CD14-positive monocyte (primary cell): ENCODE measurements at regions not wholly inside any gene's neighbourhood (a gene's known extent, or its start where the extent isn't known, plus 50 kb on each side); places are given as distances from the start of the nearest gene placed in this dataset.

Source experiments
- DNase-seq, 3 donors: peaks; one replicate each; pipeline ENCODE4 v3.0.0-alpha.2; 2011 to 2022
- H2AFZ ChIP-seq: 2 replicates; pipeline ENCODE4 v1.6.0; 2012; ENCODE audit warnings: mild to moderate bottlenecking, low read depth, low read length, inconsistent platforms; ENCODE audit not compliant: insufficient read depth, poor library complexity, severe bottlenecking
- H3K27ac ChIP-seq, 2 donors: 1 replicate in 1 of 2; 2 replicates in 1 of 2; pipeline ENCODE4 v1.5.1; 2012 to 2013; ENCODE audit warnings: low read length in 2 of 2, control low read depth in 1 of 2, inconsistent platforms in 1 of 2, low read depth in 1 of 2, mild to moderate bottlenecking in 1 of 2
- H3K27me3 ChIP-seq, 2 donors: one replicate each; pipeline versions ENCODE4 v1.6.0 to v1.6.1; 2011 to 2013; ENCODE audit warnings: low read length in 2 of 2; ENCODE audit not compliant: control insufficient read depth in 2 of 2, insufficient read depth in 2 of 2
- H3K36me3 ChIP-seq, 2 donors: replicated peaks in 1 of 2; 1 replicate in 1 of 2; 2 replicates in 1 of 2; pipeline versions ENCODE4 v1.5.1 to v1.6.1; 2012 to 2013; ENCODE audit warnings: low read length in 2 of 2, control low read depth in 1 of 2, inconsistent platforms in 1 of 2, mild to moderate bottlenecking in 1 of 2; ENCODE audit not compliant: insufficient read depth in 2 of 2, control insufficient read depth in 1 of 2
- H3K4me1 ChIP-seq, 2 donors: 1 replicate in 1 of 2; 2 replicates in 1 of 2; pipeline versions ENCODE4 v1.5.1 to v1.6.1; 2012 to 2013; ENCODE audit warnings: low read length in 2 of 2, control low read depth in 1 of 2, inconsistent platforms in 1 of 2, mild to moderate bottlenecking in 1 of 2, moderate library complexity in 1 of 2; ENCODE audit not compliant: insufficient read depth in 2 of 2, control insufficient read depth in 1 of 2
- H3K4me2 ChIP-seq: replicated peaks from 2 replicates; pipeline ENCODE3; 2012; ENCODE audit warnings: low read length, moderate library complexity, mild to moderate bottlenecking; ENCODE audit not compliant: poor library complexity, severe bottlenecking; ENCODE audit errors: extremely low read depth
- H3K4me3 ChIP-seq, 3 experiments: fragments of 200-600 bp in 1 of 3; sonication (generic) in 1 of 3; replicated peaks in 1 of 3; 1 replicate in 2 of 3; 2 replicates in 1 of 3; pipeline ENCODE4 v1.5.1; 2011 to 2013; ENCODE audit warnings: low read length in 3 of 3, mild to moderate bottlenecking in 3 of 3, control low read depth in 2 of 3, low read depth in 2 of 3, inconsistent platforms in 1 of 3, moderate library complexity in 1 of 3
- H3K79me2 ChIP-seq: 2 replicates; pipeline ENCODE4 v1.6.0; 2012; ENCODE audit warnings: mild to moderate bottlenecking, control low read depth, inconsistent platforms, low read length, moderate library complexity; ENCODE audit not compliant: insufficient read depth
- H3K9ac ChIP-seq: 2 replicates; pipeline ENCODE4 v1.6.0; 2017; ENCODE audit warnings: low read length, mild to moderate bottlenecking; ENCODE audit not compliant: insufficient read depth, poor library complexity, severe bottlenecking
- H3K9me3 ChIP-seq, 2 donors: replicated peaks in 1 of 2; 1 replicate in 1 of 2; 2 replicates in 1 of 2; pipeline versions ENCODE4 v1.5.1 to v1.6.1; 2012 to 2013; ENCODE audit warnings: low read length in 2 of 2, control low read depth in 1 of 2; ENCODE audit not compliant: control insufficient read depth in 1 of 2, insufficient read depth in 1 of 2
- H4K20me1 ChIP-seq: 2 replicates; pipeline ENCODE4 v1.6.0; 2012; ENCODE audit warnings: mild to moderate bottlenecking, low read length, control low read depth, moderate library complexity; ENCODE audit not compliant: insufficient read depth
- H3K27ac Mint-ChIP-seq, 7 donors: one replicate each; pipeline ENCODE4 v1.8.0; 2020; ENCODE audit warnings: mild to moderate bottlenecking in 7 of 7, mixed read lengths in 7 of 7, moderate library complexity in 6 of 7, inconsistent platforms in 2 of 7
- H3K27me3 Mint-ChIP-seq, 3 donors: one replicate each; pipeline ENCODE4 v1.8.0; 2021 to 2022; ENCODE audit warnings: low read depth in 3 of 3, mild to moderate bottlenecking in 3 of 3, mixed read lengths in 3 of 3, moderate library complexity in 3 of 3, inconsistent platforms in 1 of 3
- H3K36me3 Mint-ChIP-seq, 2 donors: one replicate each; pipeline ENCODE4 v1.8.0; 2020; ENCODE audit warnings: mixed read lengths in 2 of 2, inconsistent platforms in 1 of 2, mild to moderate bottlenecking in 1 of 2
- H3K4me1 Mint-ChIP-seq: one replicate; pipeline ENCODE4 v1.8.0; 2020; ENCODE audit warnings: mild to moderate bottlenecking, mixed read lengths
- H3K4me3 Mint-ChIP-seq, 2 donors: one replicate each; pipeline ENCODE4 v1.8.0; 2020; ENCODE audit warnings: mild to moderate bottlenecking in 2 of 2, mixed read lengths in 2 of 2, moderate library complexity in 1 of 2
- H3K9me3 Mint-ChIP-seq, 7 donors: one replicate each; pipeline ENCODE4 v1.8.0; 2020 to 2022; ENCODE audit warnings: mixed read lengths in 7 of 7, mild to moderate bottlenecking in 6 of 7, moderate library complexity in 6 of 7, inconsistent platforms in 2 of 7
- WGBS: methylation state at CpG from one replicate; pipeline ENCODE4 v1.1.5; 2013; ENCODE audit warnings: missing lambda C conversion rate; ENCODE audit not compliant: insufficient coverage; 5-methylcytosine and 5-hydroxymethylcytosine counted together
- intact Hi-C, 2 donors: fragments of 100-400 bp; cut with micrococcal nuclease; formaldehyde crosslinking; loops; one replicate each; pipeline versions ENCODE4 v1.15.0 to v1.15.1; 2023
- TF ChIP-seq, protein P1 (sequence below): fragments of 200-600 bp; IDR thresholded peaks from one replicate; pipeline ENCODE4 v1.8.0; 2022; ENCODE audit warnings: antibody characterized with exemption, mild to moderate bottlenecking

- 90% methylated on average over 4 of the region's 7 CpGs for whole genome bisulfite sequencing
These were observed 386.5 kb upstream of the MKI67 start for GRCh38 chr10:128512767-128513166.

DNA sequence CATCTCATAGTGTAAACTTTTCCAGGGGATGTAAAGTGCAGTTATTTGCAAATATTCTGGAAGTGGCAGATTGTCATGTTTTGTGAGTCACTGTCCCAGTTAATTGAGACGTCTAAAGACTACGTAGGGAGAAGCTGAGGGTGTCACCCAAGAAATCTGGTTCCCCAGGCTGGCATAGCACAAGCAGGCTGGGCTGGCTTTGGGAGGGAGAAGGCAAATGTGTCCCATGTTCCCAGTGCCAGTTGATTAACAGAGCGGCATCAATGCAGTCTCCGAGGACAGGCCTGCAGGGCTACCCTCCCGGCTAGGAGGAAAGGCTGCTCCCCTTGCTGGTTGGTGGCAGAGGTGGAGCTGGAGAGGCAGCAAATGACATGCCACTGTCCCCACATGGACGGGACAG, 388.3 kb upstream of the MKI67 start:
- no peak for DNase-seq
- H3K4me3 Mint-ChIP-seq: no peak overlapping the region
- Histone ChIP-seq H4K20me1 (no peaks in the 10 kb centered on the region), H3K9me3 (no peaks in the 10 kb centered on the region), H3K4me2 (no peak overlapping the region), H3K9ac (no peak overlapping the region), H3K4me1 (no peaks in the 10 kb centered on the region), H3K4me3 (no peak overlapping the region), H3K36me3 (no peaks in the 10 kb centered on the region), H3K79me2 (no peaks in the 10 kb centered on the region), H3K27me3 (no peaks in the 10 kb centered on the region), H2AFZ (no peak overlapping the region), H3K27ac (no peak overlapping the region)
- TF ChIP-seq, protein P1, sequence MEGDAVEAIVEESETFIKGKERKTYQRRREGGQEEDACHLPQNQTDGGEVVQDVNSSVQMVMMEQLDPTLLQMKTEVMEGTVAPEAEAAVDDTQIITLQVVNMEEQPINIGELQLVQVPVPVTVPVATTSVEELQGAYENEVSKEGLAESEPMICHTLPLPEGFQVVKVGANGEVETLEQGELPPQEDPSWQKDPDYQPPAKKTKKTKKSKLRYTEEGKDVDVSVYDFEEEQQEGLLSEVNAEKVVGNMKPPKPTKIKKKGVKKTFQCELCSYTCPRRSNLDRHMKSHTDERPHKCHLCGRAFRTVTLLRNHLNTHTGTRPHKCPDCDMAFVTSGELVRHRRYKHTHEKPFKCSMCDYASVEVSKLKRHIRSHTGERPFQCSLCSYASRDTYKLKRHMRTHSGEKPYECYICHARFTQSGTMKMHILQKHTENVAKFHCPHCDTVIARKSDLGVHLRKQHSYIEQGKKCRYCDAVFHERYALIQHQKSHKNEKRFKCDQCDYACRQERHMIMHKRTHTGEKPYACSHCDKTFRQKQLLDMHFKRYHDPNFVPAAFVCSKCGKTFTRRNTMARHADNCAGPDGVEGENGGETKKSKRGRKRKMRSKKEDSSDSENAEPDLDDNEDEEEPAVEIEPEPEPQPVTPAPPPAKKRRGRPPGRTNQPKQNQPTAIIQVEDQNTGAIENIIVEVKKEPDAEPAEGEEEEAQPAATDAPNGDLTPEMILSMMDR: no peak
- no peak overlapping the region for H3K27ac Mint-ChIP-seq
- intact Hi-C loops: no loop called here
- H3K9me3 Mint-ChIP-seq: peaks cover 0 to 3% (median 0%) of the 10 kb centered on the region in 7 donors
- WGBS: 72% methylated on average over 3 of the region's 6 CpGs
- peaks cover 2 to 5% (median 4%) of the 10 kb centered on the region in 3 donors for H3K27me3 Mint-ChIP-seq
- no peaks in the 10 kb centered on the region for H3K4me1 Mint-ChIP-seq
- no peaks in the 10 kb centered on the region for H3K36me3 Mint-ChIP-seq

More at GRCh38 chr10:128512767-128513166, 386.5 kb upstream of the MKI67 start:
- H3K4me1 ChIP-seq: no peaks in the 10 kb centered on the region
- no peak overlapping the region for H3K27ac Mint-ChIP-seq
- no peak overlapping the region for H2AFZ ChIP-seq
- DNase-seq: no peak
- no peaks in the 10 kb centered on the region for H4K20me1 ChIP-seq
- no peak overlapping the region for H3K9ac ChIP-seq
- H3K27me3 Mint-ChIP-seq: peaks cover 2 to 5% (median 3%) of the 10 kb centered on the region in 3 donors
- no peaks in the 10 kb centered on the region for H3K4me1 Mint-ChIP-seq
- no peak overlapping the region for H3K4me3 Mint-ChIP-seq
- H3K9me3 ChIP-seq: no peaks in the 10 kb centered on the region
- H3K27me3 ChIP-seq: no peaks in the 10 kb centered on the region
- no peaks in the 10 kb centered on the region for H3K36me3 ChIP-seq
- no peaks in the 10 kb centered on the region for H3K36me3 Mint-ChIP-seq
- intact Hi-C loops: no loop called here
- no peak overlapping the region for H3K27ac ChIP-seq
- peaks cover 0 to 3% (median 0%) of the 10 kb centered on the region in 7 donors for H3K9me3 Mint-ChIP-seq
- H3K4me2 ChIP-seq: no peak overlapping the region
- H3K79me2 ChIP-seq: no peaks in the 10 kb centered on the region
- H3K4me3 ChIP-seq: no peak overlapping the region
- TF ChIP-seq, protein P1: no peak
